PFSK-1 (cell line): ENCODE measurements at regions not wholly inside any gene's neighbourhood (a gene's known extent, or its start where the extent isn't known, plus 50 kb on each side); places are given as distances from the start of the nearest gene placed in this dataset.

Experiments
- POLR2AphosphoS5 ChIP-seq: IDR thresholded peaks from 2 replicates; pipeline ENCODE4 v1.6.1; 2012; ENCODE audit warnings: low read depth, mild to moderate bottlenecking, control low read depth, low read length, moderate library complexity
- REST ChIP-seq, 2 experiments: IDR thresholded peaks; 2 replicates each; pipeline versions ENCODE4 v1.6.1 to v1.8.0; 2011 to 2012; ENCODE audit warnings: low read depth in 2 of 2, low read length in 2 of 2, control low read depth in 1 of 2, inconsistent platforms in 1 of 2, mild to moderate bottlenecking in 1 of 2, moderate library complexity in 1 of 2; ENCODE audit not compliant: insufficient read depth in 1 of 2
- SIN3A ChIP-seq: IDR thresholded peaks from 2 replicates; pipeline ENCODE4 v1.6.1; 2012; ENCODE audit warnings: mild to moderate bottlenecking, low read length, moderate library complexity, borderline replicate concordance; ENCODE audit not compliant: insufficient read depth
- TAF1 ChIP-seq: IDR thresholded peaks from 2 replicates; pipeline ENCODE4 v1.6.1; 2012; ENCODE audit warnings: low read length, control low read depth, borderline replicate concordance; ENCODE audit not compliant: insufficient read depth

GRCh38 chrX:68928401-68928800 is 99.6 kb downstream of the EFNB1 start:
- TF ChIP-seq REST (IDR thresholded peaks at IDR 0.05; ENCODE audit: insufficient read depth in 1 of 2, low read depth in 2 of 2, low read length in 2 of 2) (no peak), POLR2AphosphoS5 (no peak), TAF1 (no peak), SIN3A (no peak)
